ENCODE measurements at regions not wholly inside any gene's neighbourhood (a gene's known extent, or its start where the extent isn't known, plus 50 kb on each side); places are given as distances from the start of the nearest gene placed in this dataset.

GRCh38 chr18:39962546-39962945 is 1992.5 kb upstream of the PIK3C3 start:
- Histone ChIP-seq H3K4me1 (no peaks in the 10 kb centered on the region), H3K36me3 (no peaks in the 10 kb centered on the region), H3K27ac (no peak overlapping the region), H3K9me3 (no peaks in the 10 kb centered on the region), H3K4me3 (no peak overlapping the region), H3K27me3 (no peaks in the 10 kb centered on the region)
- DNase-seq, result no peak
- intact Hi-C loops (cut with DNase I; ENCODE audit: low total_unique reads), result no loop called here
- WGBS, 2 donors (ENCODE audit: low coverage in 1 of 2), result 65 to 94% methylated on average over 2 of the region's 2 CpGs
- in situ Hi-C loops (cut with MboI; ENCODE audit: low pct_ligation_motif_present in 1 of 4, low pct_unique_long_range_greater_than_20kb in 1 of 4, low sequenced_read_pairs in 3 of 4), result no loop called here
- TF ChIP-seq POLR2A (IDR thresholded peaks at IDR 0.05) (no peak), EP300 (IDR thresholded peaks at IDR 0.05; ENCODE audit: low read depth) (no peak), POLR2AphosphoS5 (IDR thresholded peaks at IDR 0.05) (no peak)
- TF ChIP-seq, protein P1, sequence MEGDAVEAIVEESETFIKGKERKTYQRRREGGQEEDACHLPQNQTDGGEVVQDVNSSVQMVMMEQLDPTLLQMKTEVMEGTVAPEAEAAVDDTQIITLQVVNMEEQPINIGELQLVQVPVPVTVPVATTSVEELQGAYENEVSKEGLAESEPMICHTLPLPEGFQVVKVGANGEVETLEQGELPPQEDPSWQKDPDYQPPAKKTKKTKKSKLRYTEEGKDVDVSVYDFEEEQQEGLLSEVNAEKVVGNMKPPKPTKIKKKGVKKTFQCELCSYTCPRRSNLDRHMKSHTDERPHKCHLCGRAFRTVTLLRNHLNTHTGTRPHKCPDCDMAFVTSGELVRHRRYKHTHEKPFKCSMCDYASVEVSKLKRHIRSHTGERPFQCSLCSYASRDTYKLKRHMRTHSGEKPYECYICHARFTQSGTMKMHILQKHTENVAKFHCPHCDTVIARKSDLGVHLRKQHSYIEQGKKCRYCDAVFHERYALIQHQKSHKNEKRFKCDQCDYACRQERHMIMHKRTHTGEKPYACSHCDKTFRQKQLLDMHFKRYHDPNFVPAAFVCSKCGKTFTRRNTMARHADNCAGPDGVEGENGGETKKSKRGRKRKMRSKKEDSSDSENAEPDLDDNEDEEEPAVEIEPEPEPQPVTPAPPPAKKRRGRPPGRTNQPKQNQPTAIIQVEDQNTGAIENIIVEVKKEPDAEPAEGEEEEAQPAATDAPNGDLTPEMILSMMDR (IDR thresholded peaks at IDR 0.05), result no peak

DNA sequence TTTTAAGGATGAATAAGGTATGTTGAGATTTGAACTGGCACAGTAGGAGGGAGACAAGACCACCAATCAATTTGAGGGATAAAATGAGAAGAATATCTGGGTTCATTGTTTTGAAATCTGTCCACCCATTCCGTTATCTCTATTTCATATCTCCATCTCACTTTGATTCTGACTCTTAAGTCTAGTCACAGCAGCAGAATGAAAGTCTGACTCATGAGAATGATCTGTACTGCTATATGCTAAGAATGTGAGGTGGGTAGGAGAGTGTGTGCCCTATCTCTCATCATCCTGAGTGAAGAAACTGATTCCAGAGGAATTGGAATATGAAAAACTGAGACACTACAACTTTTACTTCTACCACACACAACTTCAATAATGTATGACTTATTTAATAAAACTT is 1994.5 kb upstream of the PIK3C3 start:
- H3K36me3 ChIP-seq, result no peaks in the 10 kb centered on the region
- in situ Hi-C loops (cut with MboI; ENCODE audit: low pct_ligation_motif_present in 1 of 4, low pct_unique_long_range_greater_than_20kb in 1 of 4, low sequenced_read_pairs in 3 of 4), result no loop called here

GRCh38 chr18:39959839-39960238 is 1995.2 kb upstream of the PIK3C3 start:
- Histone ChIP-seq H3K9me3 (no peaks in the 10 kb centered on the region), H3K4me3 (no peak overlapping the region), H3K27ac (no peak overlapping the region), H3K27me3 (no peaks in the 10 kb centered on the region), H3K4me1 (no peaks in the 10 kb centered on the region), H3K36me3 (no peaks in the 10 kb centered on the region)
- no peak for DNase-seq
- TF ChIP-seq EP300 (IDR thresholded peaks at IDR 0.05; ENCODE audit: low read depth), result no peak
- TF ChIP-seq, protein P1 (IDR thresholded peaks at IDR 0.05), result no peak
- TF ChIP-seq POLR2A (IDR thresholded peaks at IDR 0.05), result no peak
- no peak for TF ChIP-seq POLR2AphosphoS5 (IDR thresholded peaks at IDR 0.05)
- in situ Hi-C loops (cut with MboI; ENCODE audit: low pct_ligation_motif_present in 1 of 4, low pct_unique_long_range_greater_than_20kb in 1 of 4, low sequenced_read_pairs in 3 of 4), result no loop called here
- intact Hi-C loops (cut with DNase I; ENCODE audit: low total_unique reads), result no loop called here
- 69 to 80% methylated on average over 2 of the region's 2 CpGs for WGBS, 2 donors (ENCODE audit: low coverage in 1 of 2)

More for the DNA sequence above, 1994.5 kb upstream of the PIK3C3 start:
- WGBS, 2 donors (ENCODE audit: low coverage in 1 of 2), result 80 to 90% methylated on average over 1 of the region's 1 CpG
- Histone ChIP-seq H3K4me3 (no peak overlapping the region), H3K9me3 (no peaks in the 10 kb centered on the region), H3K27me3 (no peaks in the 10 kb centered on the region), H3K4me1 (no peaks in the 10 kb centered on the region), H3K27ac (no peak overlapping the region)
- TF ChIP-seq POLR2A (IDR thresholded peaks at IDR 0.05), result no peak
- TF ChIP-seq, protein P1 (IDR thresholded peaks at IDR 0.05), result no peak
- no peak for TF ChIP-seq EP300 (IDR thresholded peaks at IDR 0.05; ENCODE audit: low read depth)
- no peak for TF ChIP-seq POLR2AphosphoS5 (IDR thresholded peaks at IDR 0.05)
- DNase-seq, result no peak
- intact Hi-C loops (cut with DNase I; ENCODE audit: low total_unique reads), result no loop called here

GRCh38 chr18:39958876-39959275 is 1996.2 kb upstream of the PIK3C3 start:
- Histone ChIP-seq H3K9me3 (no peaks in the 10 kb centered on the region), H3K27me3 (no peaks in the 10 kb centered on the region), H3K36me3 (no peaks in the 10 kb centered on the region), H3K4me1 (no peaks in the 10 kb centered on the region), H3K4me3 (no peak overlapping the region), H3K27ac (no peak overlapping the region)
- TF ChIP-seq POLR2AphosphoS5 (IDR thresholded peaks at IDR 0.05), result no peak
- TF ChIP-seq, protein P1 (IDR thresholded peaks at IDR 0.05), result no peak
- intact Hi-C loops (cut with DNase I; ENCODE audit: low total_unique reads) (no loop called here), in situ Hi-C loops (cut with MboI; ENCODE audit: low pct_ligation_motif_present in 1 of 4, low pct_unique_long_range_greater_than_20kb in 1 of 4, low sequenced_read_pairs in 3 of 4) (no loop called here)
- DNase-seq, result no peak
- 30 to 70% methylated on average over 1 of the region's 1 CpG for WGBS, 2 donors (ENCODE audit: low coverage in 1 of 2)
